ENCODE measurements at regions not wholly inside any gene's neighbourhood (a gene's known extent, or its start where the extent isn't known, plus 50 kb on each side); places are given as distances from the start of the nearest gene placed in this dataset.

DNA sequence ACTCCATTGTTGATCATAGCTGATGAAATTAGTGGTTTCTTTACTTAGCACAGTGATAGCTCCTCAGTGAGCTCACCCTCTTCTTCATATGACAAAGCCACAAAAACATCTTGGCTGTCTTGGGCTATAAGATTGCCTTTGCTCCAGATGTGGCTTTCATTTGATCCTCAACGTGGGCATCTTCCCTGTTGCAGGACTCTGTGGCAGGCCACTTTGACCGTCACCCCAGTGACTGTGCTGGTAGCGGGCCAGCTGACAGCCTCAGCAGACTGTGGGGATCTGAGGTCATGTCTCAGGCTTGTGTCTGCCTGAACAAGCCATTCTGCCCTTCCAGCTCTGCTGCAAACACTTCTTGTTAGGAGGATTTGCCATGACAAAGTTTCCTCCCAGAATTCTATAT, 422.2 kb downstream of the NR2F1-AS1 start:
- no peak for DNase-seq

DNA sequence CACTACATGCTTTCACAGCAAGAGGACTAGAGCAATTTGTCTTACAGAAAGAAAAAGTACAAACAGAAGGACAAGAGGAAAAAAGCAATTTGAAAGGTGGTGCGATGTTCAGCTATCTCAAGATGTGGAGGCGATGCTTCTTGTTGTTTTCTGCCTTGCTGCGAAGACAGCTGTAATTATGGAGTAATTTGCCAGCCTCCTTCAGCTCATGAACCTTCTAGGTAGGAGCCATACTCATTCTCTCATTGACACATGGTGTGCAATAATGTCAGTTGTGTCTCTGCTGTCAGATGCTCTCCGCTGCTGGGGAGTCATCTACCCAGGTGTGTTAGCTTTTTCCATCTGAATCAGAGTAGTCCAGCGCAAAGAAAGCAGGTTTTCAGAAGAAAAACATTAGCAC, 424.5 kb downstream of the NR2F1-AS1 start:
- no peak for DNase-seq

DNA sequence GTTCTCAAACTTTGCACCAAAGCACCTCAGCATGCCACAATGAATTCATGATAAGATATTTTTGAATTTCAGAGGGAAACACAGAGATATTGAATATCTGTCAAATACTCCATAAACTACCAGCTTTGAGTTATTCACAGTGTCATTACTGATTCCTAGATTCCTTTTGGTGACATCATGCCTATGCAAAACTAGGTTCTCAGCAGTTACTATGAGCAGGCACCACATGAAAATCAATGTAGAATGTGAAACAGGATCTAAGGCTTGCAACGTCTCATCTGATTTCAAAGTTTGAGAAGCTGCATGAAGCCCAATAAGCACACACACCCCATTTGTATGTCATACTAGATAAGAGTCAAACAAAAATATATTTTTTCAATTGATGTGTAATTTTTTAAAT, 426.5 kb downstream of the NR2F1-AS1 start:
- no peak for DNase-seq

GRCh38 chr5:93153461-93153860, 427.6 kb downstream of the NR2F1-AS1 start:
- no peak for DNase-seq

GRCh38 chr5:93151896-93152295, 429.1 kb downstream of the NR2F1-AS1 start:
- DNase-seq = no peak

DNA sequence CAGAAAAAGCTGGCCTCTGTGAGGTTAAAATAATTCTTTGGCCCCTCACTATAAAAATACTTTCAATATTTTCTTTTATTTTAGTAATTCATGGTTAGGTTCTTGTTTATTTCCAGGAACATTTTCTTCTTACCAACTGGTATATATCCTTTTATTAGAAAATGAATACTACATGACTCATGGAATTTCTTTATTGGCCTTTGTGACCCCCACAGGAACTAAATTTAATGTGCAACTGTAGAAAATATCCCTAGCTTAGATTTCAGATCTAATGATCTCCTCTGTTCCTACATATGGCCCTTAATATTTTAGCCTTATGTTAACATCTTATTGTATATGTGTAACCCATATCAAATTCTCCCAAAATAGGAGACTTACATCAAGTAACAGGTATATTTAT, 429.9 kb downstream of the NR2F1-AS1 start:
- no peak for DNase-seq

DNA sequence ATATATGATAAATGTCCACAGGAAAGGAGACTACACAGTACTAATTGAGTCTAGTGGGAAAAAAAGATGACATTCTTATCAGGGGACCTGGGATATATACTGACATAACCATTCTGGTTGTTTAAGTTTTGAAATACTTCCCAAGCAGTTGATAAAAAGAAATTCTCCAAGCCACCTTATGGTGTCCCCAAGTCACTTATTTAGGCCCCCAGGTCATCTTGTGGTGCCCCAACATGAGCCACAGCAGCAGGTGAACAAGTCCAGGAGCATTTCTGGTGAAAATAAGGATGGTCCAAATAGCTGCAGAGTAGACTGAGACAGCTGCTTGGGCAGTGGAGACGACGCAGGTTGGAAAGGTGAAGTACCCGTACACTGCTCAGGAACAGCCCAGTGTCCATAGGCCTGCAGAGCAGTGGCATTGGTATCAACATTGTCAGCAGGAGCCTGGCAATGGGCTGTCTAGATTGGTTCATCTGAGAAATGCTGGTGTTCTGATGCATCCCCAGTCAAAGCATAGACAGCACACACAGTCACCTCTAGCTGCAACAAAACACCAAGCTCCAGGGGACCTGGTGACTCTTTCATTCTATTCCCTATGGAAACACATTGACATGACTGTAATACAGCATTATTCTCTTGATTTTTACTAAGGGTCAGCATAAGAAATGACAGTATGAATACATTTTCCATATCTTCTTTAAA, 430.6 kb downstream of the NR2F1-AS1 start:
- no peak for DNase-seq

DNA sequence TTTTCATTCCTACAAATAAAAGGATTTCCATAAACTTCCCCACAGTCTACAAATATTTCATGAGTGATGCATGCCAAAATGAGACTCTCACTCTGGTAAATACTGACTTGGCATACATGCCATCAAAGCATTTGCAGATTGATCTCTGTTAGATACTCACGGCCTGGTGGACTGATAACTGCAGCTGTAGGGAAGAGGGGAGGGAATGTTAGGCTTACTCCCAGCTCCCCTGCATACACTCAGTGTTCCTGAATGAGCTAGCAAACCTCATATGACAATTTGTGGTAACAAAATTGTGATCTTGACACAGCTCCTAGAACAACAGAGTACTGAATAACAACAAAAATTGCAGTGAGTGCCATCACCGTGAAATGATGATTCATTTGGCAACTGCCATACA, 435.3 kb downstream of the NR2F1-AS1 start:
- no peak for DNase-seq

- no peak for DNase-seq
These were observed 436.0 kb downstream of the NR2F1-AS1 start for GRCh38 chr5:93145019-93145418.

DNA sequence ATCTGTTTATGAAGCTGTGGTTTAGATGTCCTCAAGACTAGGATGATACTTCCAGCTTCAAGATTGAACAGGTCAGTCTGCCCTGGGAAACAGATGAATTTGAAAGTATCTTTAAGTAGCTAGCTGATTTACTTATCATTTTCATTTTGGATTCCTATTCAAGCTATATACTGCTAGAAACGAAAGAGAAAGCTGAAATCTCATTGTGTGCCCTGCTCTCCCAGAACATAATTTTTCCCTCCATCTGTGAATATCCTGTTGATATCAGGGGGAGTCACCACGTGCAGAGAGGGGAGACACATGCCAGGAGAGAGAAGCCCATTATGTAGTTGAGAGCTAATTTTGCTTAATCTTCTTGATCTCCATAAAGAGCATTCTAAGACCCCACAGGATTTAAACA, 439.1 kb downstream of the NR2F1-AS1 start:
- no peak for DNase-seq

DNA sequence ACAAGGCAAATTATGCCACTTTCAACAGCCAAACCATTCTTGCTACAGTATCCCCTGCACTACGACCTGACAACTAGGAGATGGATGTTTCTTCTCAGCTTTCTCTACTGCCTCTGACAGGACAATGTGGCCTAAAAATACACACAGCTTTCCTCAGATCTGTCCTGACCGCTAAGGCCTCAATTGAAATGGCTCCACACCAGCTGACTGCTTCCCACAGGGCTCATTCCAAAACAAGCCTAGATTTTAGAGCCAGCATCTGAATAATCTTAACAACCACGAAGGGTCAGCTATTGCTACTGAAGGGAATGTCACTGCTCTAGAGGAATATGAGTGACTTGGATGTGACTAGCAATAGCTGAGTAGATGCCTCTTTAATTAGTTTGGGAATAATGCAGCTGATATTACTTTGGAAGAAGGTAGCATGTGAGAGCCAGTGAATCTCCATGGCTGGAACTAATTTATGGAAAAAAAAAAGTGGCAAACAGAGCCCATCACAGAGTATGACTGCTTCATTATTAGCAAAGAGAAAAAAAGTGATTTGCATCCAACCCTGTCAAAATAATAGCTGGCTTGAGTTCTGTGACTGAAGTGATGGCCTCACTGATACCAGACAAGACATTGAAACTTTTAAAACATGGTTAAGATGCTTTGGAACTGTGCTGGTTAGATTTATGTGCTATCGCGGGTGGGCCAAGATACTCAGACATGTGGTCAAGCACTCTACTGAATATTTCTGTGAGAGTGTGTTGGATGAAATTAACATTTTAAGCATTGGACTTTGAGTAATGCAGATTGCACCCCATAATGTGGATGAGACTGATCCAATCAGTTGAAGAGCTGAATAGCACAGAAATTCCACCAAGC, 450.2 kb downstream of the NR2F1-AS1 start:
- DNase-seq = no peak

- DNase-seq = no peak
These were observed 454.4 kb downstream of the NR2F1-AS1 start for GRCh38 chr5:93126634-93127033.

- DNase-seq = no peak
These were observed 457.9 kb downstream of the NR2F1-AS1 start for GRCh38 chr5:93123127-93123526.

- DNase-seq = no peak
These were observed 458.6 kb downstream of the NR2F1-AS1 start for GRCh38 chr5:93122446-93122845.

- DNase-seq = no peak
These were observed 460.2 kb downstream of the NR2F1-AS1 start for GRCh38 chr5:93120771-93121170.

DNA sequence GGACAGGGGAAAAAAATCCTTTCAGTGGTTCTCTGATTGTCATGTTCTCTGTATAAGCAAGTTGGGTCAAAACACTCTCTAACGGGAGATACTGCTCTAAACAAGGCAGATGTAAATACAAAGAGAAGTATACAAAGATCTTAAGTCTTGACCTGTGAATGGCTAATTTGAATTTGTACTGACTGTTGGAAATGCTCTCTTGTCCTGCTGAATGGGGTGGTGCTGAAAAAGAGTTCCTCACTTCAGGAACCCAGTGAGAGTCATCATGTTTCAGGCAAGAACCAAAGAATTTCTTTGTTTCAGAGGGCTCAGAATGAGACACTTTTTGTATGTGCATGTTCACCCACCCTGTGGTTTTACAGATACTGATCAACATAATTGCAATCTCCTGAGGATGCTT, 461.0 kb downstream of the NR2F1-AS1 start:
- DNase-seq = no peak

GRCh38 chr5:93117751-93118531, 463.1 kb downstream of the NR2F1-AS1 start:
- no peak for DNase-seq

DNA sequence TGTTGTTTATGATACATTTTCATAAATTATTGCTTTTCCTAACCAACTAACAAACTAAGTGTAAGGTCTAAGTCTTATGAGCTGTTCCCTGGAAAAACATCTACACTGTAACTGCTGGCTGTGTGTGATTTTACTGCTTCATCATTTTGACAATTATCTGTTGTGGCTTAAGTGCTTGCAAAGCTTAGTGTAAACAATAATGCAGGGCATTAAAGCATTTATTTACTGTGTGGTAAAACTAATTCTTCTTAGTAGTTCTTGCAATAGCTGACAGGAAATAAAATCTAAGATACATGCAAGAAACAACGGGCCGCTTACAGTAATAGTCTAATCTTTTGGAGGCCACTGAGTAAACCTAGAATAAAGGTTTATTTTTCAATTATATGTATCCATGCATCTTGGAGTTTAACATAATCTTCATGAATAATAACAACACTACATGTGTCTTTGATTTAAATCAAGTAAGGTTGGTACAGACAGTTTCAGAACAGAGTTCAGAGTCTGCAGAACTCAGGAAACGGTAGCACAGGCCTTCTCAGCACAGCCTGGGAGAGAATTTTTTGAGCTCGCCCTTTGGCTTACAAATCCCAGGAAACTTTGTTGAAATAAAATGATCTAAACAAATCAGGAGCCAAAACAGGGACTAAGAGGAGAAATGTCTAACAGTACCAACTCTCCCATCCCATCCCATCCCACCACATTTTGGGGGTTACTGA, 473.1 kb downstream of the NR2F1-AS1 start:
- DNase-seq = no peak

GRCh38 chr5:93107141-93107540, 473.9 kb downstream of the NR2F1-AS1 start:
- DNase-seq = no peak

DNA sequence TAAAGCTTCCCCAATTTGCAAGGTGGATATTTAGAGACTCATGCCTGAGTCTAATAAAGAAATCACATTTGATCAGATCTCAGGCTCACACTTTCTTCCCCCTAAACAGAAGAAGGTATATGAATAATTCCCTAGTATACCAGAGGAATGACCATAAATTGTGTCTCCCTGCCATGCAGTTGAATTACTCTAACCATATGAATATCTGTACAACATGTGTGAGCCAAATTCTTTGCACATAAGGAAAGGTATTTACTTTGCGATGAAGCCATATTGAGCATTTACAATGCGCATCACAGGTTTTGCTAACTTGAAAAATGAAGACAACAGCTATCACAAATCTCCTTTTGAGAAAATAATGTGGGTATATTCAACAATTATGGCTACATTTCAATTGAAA, 479.4 kb downstream of the NR2F1-AS1 start:
- no peak for DNase-seq

DNA sequence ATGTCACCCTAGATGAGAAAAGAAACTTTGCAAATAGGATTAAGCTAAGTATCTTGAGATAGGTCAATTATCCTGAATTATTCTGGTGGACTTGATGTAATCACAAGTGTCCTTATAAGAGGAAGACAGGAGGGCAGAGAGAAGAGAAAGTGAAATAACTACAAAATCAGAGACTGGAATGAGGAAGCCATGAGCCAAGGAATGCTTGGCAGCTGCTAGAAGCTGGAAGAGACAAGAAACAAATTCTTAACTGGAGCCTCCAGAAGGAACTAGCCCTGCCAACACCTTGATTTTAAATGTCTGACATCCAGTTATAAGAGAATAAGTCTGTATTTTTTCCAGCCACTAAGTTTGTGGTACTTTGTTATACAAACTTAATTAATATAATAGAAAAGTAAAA, 480.0 kb downstream of the NR2F1-AS1 start:
- DNase-seq = no peak

- DNase-seq = no peak
These were observed 480.6 kb downstream of the NR2F1-AS1 start for GRCh38 chr5:93100428-93100827.

DNA sequence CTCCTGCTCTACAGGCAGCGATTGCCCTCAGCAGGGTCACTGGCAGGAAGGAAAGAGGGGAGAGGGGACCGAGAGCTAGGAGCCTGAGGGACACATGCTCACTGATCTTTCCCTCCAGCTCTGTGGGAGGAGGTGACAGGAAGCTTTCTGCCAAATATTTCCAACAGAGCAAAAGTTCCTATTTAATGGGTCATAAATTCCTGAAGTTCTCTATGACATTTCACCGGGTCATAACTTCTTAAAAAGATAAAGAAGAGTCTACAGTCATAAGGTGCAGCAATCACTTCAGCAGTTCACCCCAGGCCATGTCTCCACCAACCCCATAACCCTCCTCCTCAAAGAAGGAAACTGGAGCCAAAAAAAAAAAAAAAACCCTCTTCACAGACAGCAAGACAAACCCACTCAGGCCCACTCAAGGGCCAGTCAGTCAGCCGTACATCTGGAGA, 481.1 kb downstream of the NR2F1-AS1 start:
- no peak for DNase-seq
